ENCODE measurements at regions not wholly inside any gene's neighbourhood (a gene's known extent, or its start where the extent isn't known, plus 50 kb on each side); places are given as distances from the start of the nearest gene placed in this dataset.

DNA sequence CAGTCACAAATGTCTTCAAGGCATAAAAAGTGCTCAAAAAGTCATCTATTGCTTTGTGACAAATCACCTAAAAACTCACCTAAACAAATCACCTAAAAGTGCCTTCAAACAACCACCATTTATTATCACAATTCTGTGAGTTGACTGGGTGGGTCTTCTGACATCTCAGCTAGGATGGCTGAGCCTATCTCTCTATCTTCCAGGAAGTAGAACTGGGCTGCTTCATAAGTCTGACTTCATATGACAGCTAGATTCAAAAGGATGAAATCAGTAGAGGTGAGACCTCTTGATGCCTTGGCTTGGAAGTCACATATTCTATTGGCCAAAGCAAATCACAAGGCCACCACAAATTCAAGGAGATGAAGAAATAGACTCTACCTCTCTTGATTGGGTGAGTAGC is 199.2 kb upstream of the SLC39A10 start:
- in situ Hi-C loops (cut with HindIII; ENCODE audit: extremely low pct_ligation_motif_present, low pct_unique_long_range_greater_than_20kb) (no loop called here), intact Hi-C loops (cut with micrococcal nuclease; ENCODE audit: unreplicated experiment) (no loop called here)
- FAIRE-seq (no peak), DNase-seq (ENCODE audit: low spot score) (no peak), ATAC-seq (no peak)
- Histone ChIP-seq H2AFZ (ENCODE audit: low read length) (no peak overlapping the region), H3K36me3 (replicated peaks in 1 of 2; ENCODE audit: control insufficient read depth in 1 of 2, insufficient read depth in 2 of 2, low read length in 2 of 2) (no peaks in the 10 kb centered on the region), H3K27me3 (ENCODE audit: control insufficient read depth in 1 of 2, insufficient read depth in 2 of 2, low read length in 2 of 2) (peaks cover 0 to 11% of the 10 kb centered on the region in 2 experiments; a peak in 2 of 5 replicates), H3K4me3 (replicated peaks in 1 of 3; ENCODE audit: insufficient read depth in 1 of 3, low read depth in 2 of 3, low read length in 3 of 3) (no peak overlapping the region), H4K20me1 (ENCODE audit: insufficient read depth, low read length) (no peaks in the 10 kb centered on the region), H3K9ac (ENCODE audit: insufficient read depth, low read depth, low read length) (no peak overlapping the region), H3K4me2 (ENCODE audit: low read depth, low read length) (no peak overlapping the region), H3K79me2 (ENCODE audit: insufficient read depth, low read length) (no peaks in the 10 kb centered on the region), H3K4me1 (ENCODE audit: insufficient read depth, low read length) (no peaks in the 10 kb centered on the region), H3K27ac (ENCODE audit: extremely low read length, insufficient read depth, low read length) (no peak overlapping the region), H3K9me3 (ENCODE audit: low read length) (no peaks in the 10 kb centered on the region)
- CTCF ChIA-PET (ENCODE audit: low intra/inter-chr PET ratio, low total read pairs) = no interaction called here
- POLR2A ChIA-PET = no interaction called here
- TF ChIP-seq GLI4 (CRISPR knock-in tag; IDR thresholded peaks at IDR 0.05; ENCODE audit: borderline replicate concordance) (no peak), ZNF18 (CRISPR knock-in tag; IDR thresholded peaks at IDR 0.05; ENCODE audit: insufficient replicate concordance) (no peak), CREM (IDR thresholded peaks at IDR 0.05) (no peak), CREM (CRISPR knock-in tag; IDR thresholded peaks at IDR 0.05) (no peak), DMAP1 (CRISPR knock-in tag; IDR thresholded peaks at IDR 0.05) (no peak), TIGD3 (CRISPR knock-in tag; IDR thresholded peaks at IDR 0.05; ENCODE audit: borderline replicate concordance) (no peak), RELA (CRISPR knock-in tag; IDR thresholded peaks at IDR 0.05) (no peak)
- TF ChIP-seq, protein P1, sequence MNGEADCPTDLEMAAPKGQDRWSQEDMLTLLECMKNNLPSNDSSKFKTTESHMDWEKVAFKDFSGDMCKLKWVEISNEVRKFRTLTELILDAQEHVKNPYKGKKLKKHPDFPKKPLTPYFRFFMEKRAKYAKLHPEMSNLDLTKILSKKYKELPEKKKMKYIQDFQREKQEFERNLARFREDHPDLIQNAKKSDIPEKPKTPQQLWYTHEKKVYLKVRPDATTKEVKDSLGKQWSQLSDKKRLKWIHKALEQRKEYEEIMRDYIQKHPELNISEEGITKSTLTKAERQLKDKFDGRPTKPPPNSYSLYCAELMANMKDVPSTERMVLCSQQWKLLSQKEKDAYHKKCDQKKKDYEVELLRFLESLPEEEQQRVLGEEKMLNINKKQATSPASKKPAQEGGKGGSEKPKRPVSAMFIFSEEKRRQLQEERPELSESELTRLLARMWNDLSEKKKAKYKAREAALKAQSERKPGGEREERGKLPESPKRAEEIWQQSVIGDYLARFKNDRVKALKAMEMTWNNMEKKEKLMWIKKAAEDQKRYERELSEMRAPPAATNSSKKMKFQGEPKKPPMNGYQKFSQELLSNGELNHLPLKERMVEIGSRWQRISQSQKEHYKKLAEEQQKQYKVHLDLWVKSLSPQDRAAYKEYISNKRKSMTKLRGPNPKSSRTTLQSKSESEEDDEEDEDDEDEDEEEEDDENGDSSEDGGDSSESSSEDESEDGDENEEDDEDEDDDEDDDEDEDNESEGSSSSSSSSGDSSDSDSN (CRISPR knock-in tag; IDR thresholded peaks at IDR 0.05) = no peak
- no TSS peak for BruUV-seq (replicated peaks)
